Endothelial cell (in vitro differentiated cells): ENCODE measurements at regions not wholly inside any gene's neighbourhood (a gene's known extent, or its start where the extent isn't known, plus 50 kb on each side); places are given as distances from the start of the nearest gene placed in this dataset.
"Not testable (repeated sequence)": the region's sequence is repeated elsewhere in the genome, so short reads cannot be mapped to it uniquely, and the experiment has no call there.

Experiments used
- DNase-seq: peaks from one replicate; pipeline ENCODE4 v3.0.0; 2021; ENCODE audit warnings: low spot score
- H3K27ac Mint-ChIP-seq: one replicate; pipeline ENCODE4 v1.8.0; 2021; ENCODE audit warnings: mixed read lengths, inconsistent platforms; ENCODE audit not compliant: unreplicated experiment
- H3K27me3 Mint-ChIP-seq: one replicate; pipeline ENCODE4 v1.8.0; 2021; ENCODE audit warnings: mild to moderate bottlenecking, moderate library complexity, mixed read lengths, inconsistent platforms; ENCODE audit not compliant: unreplicated experiment
- H3K36me3 Mint-ChIP-seq: one replicate; pipeline ENCODE4 v1.8.0; 2021; ENCODE audit warnings: mild to moderate bottlenecking, low read depth, mixed read lengths, inconsistent platforms; ENCODE audit not compliant: unreplicated experiment
- H3K4me1 Mint-ChIP-seq: one replicate; pipeline ENCODE4 v1.8.0; 2021; ENCODE audit warnings: mild to moderate bottlenecking, mixed read lengths, inconsistent platforms; ENCODE audit not compliant: unreplicated experiment
- H3K4me3 Mint-ChIP-seq: one replicate; pipeline ENCODE4 v1.8.0; 2021; ENCODE audit warnings: mild to moderate bottlenecking, mixed read lengths, inconsistent platforms; ENCODE audit not compliant: unreplicated experiment
- H3K9me3 Mint-ChIP-seq: one replicate; pipeline ENCODE4 v1.8.0; 2021; ENCODE audit warnings: mixed read lengths, inconsistent platforms; ENCODE audit not compliant: unreplicated experiment
- CTCF ChIP-seq: fragments of 200-600 bp; sonication (generic); IDR thresholded peaks from one replicate; pipeline ENCODE4 v1.5.0; 2021; ENCODE audit warnings: antibody characterized with exemption; ENCODE audit not compliant: unreplicated experiment

GRCh38 chr10:76624470-76624869, 1013.1 kb downstream of the KCNMA1 start:
- no peak for TF ChIP-seq CTCF
- H3K27me3 Mint-ChIP-seq = peaks cover 1% of the 10 kb centered on the region
- DNase-seq = no peak
- H3K4me3 Mint-ChIP-seq = no peak overlapping the region
- H3K27ac Mint-ChIP-seq = no peak overlapping the region
- H3K4me1 Mint-ChIP-seq = no peaks in the 10 kb centered on the region
- no peaks in the 10 kb centered on the region for H3K9me3 Mint-ChIP-seq
- H3K36me3 Mint-ChIP-seq = peaks cover 4% of the 10 kb centered on the region

GRCh38 chr10:76621886-76622620, 1015.6 kb downstream of the KCNMA1 start:
- peaks cover 4% of the 10 kb centered on the region for H3K36me3 Mint-ChIP-seq
- H3K27me3 Mint-ChIP-seq = peaks cover 1% of the 10 kb centered on the region
- TF ChIP-seq CTCF = no peak
- no peaks in the 10 kb centered on the region for H3K9me3 Mint-ChIP-seq
- no peak overlapping the region for H3K4me3 Mint-ChIP-seq
- no peaks in the 10 kb centered on the region for H3K4me1 Mint-ChIP-seq
- no peak overlapping the region for H3K27ac Mint-ChIP-seq
- no peak for DNase-seq

GRCh38 chr10:76618641-76619040, 1019.0 kb downstream of the KCNMA1 start:
- Mint-ChIP-seq H3K9me3 (no peaks in the 10 kb centered on the region), H3K27me3 (peaks cover 3% of the 10 kb centered on the region), H3K27ac (no peak overlapping the region), H3K4me3 (no peak overlapping the region), H3K36me3 (peaks cover 4% of the 10 kb centered on the region), H3K4me1 (no peaks in the 10 kb centered on the region)
- TF ChIP-seq CTCF = no peak
- DNase-seq = no peak

- TF ChIP-seq CTCF = no peak
- DNase-seq = no peak
- peaks cover 3% of the 10 kb centered on the region for H3K27me3 Mint-ChIP-seq
- H3K4me1 Mint-ChIP-seq = no peaks in the 10 kb centered on the region
- no peak overlapping the region for H3K27ac Mint-ChIP-seq
- H3K36me3 Mint-ChIP-seq = peaks cover 4% of the 10 kb centered on the region
- H3K9me3 Mint-ChIP-seq = no peaks in the 10 kb centered on the region
- H3K4me3 Mint-ChIP-seq = no peak overlapping the region
These were observed 1019.4 kb downstream of the KCNMA1 start for GRCh38 chr10:76618171-76618570.

DNA sequence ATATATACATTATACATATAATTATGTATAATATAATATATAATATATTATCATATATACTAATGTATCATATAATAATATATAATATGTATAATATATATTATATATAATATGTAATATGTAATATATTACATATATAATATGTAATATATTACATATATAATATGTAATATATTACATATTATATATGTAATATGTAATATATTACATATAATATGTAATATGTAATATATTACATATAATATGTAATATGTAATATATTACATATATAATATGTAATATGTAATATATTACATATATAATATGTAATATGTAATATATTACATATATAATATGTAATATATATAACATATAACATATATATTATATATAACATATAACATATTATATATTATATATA, 1020.9 kb downstream of the KCNMA1 start:
- H3K4me3 Mint-ChIP-seq, H3K27ac Mint-ChIP-seq, H3K36me3 Mint-ChIP-seq, H3K4me1 Mint-ChIP-seq, H3K27me3 Mint-ChIP-seq, H3K9me3 Mint-ChIP-seq, DNase-seq: not testable (repeated sequence)
